Muscle layer of duodenum (tissue), 2 donors: ENCODE measurements at regions not wholly inside any gene's neighbourhood (a gene's known extent, or its start where the extent isn't known, plus 50 kb on each side); places are given as distances from the start of the nearest gene placed in this dataset.

Experiments used
- H3K27ac ChIP-seq: one replicate; pipeline ENCODE4 v1.7.0; 2013; ENCODE audit warnings: mild to moderate bottlenecking, low read length
- H3K27me3 ChIP-seq: one replicate; pipeline ENCODE4 v1.7.0; 2013; ENCODE audit warnings: low read depth, mild to moderate bottlenecking, control low read depth, low read length
- H3K36me3 ChIP-seq, 2 donors: one replicate each; pipeline ENCODE4 v1.7.0; 2013; ENCODE audit warnings: low read length in 2 of 2, control low read depth in 1 of 2, mild to moderate bottlenecking in 1 of 2; ENCODE audit not compliant: insufficient read depth in 2 of 2, control insufficient read depth in 1 of 2
- H3K4me1 ChIP-seq, 2 donors: one replicate each; pipeline ENCODE4 v1.7.0; 2013; ENCODE audit warnings: low read length in 2 of 2, mild to moderate bottlenecking in 2 of 2, control low read depth in 1 of 2, moderate library complexity in 1 of 2; ENCODE audit not compliant: insufficient read depth in 2 of 2, control insufficient read depth in 1 of 2
- H3K4me3 ChIP-seq, 2 donors: one replicate each; pipeline ENCODE4 v1.7.0; 2013; ENCODE audit warnings: low read length in 2 of 2, low read depth in 1 of 2, mild to moderate bottlenecking in 1 of 2
- H3K9me3 ChIP-seq, 2 donors: one replicate each; pipeline ENCODE4 v1.7.0; 2013; ENCODE audit warnings: low read length in 2 of 2, control low read depth in 1 of 2, mild to moderate bottlenecking in 1 of 2; ENCODE audit not compliant: control insufficient read depth in 1 of 2
- donor health status: healthy.

GRCh38 chr5:56552612-56553268 lies 262.6 kb upstream of the MAP3K1 start:
- Histone ChIP-seq H3K9me3 (no peaks in the 10 kb centered on the region), H3K27ac (no peak overlapping the region), H3K4me1 (peaks cover 0 to 5% of the 10 kb centered on the region in 2 donors), H3K4me3 (no peak overlapping the region), H3K36me3 (no peaks in the 10 kb centered on the region), H3K27me3 (no peaks in the 10 kb centered on the region)

DNA sequence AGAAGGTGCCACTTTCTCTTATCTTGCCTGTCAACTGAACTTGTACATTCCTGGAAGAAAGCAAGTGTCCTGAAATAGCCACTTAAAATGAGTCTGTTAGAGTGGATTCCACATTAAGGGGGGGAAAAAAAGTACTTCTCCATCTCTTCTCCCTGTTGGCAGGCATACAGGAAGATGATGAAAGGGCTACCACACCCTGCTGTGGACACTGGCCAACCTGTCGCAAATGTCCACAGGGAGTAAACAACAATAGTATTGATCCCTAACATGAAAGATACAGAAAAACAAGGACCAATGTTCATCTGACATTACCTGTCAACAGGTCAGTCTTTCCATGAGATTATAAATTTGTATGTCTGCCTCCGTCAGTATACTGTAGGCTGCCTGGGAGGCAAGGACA lies 265.1 kb upstream of the MAP3K1 start:
- Histone ChIP-seq H3K4me3 (no peak overlapping the region), H3K4me1 (peaks cover 0 to 5% of the 10 kb centered on the region in 2 donors), H3K27me3 (no peaks in the 10 kb centered on the region), H3K36me3 (no peaks in the 10 kb centered on the region), H3K27ac (no peak overlapping the region), H3K9me3 (no peaks in the 10 kb centered on the region)

- H3K4me1 ChIP-seq, result peaks cover 0 to 5% of the 10 kb centered on the region in 2 donors
- H3K4me3 ChIP-seq, result no peak overlapping the region
These were observed 266.1 kb upstream of the MAP3K1 start for GRCh38 chr5:56549096-56549886.

DNA sequence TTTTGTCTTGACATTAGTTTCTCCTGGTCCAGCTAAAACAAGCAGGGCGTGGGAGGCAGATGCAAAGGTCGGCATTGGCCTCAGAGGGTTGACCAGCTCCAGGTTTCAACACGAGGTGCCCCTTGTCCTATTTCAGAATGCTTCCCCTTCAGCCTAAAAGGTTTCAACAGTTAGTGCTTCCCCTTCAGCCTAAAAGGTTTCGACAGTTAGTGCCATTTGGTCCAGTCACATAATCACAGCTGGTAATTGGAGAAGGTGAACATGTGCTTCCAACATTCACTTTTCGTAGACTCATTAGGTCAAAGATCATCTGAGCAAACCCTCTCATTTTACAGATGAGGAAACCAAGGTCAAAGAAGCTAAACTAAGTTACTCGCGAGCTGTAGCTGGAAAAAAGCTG lies 270.3 kb upstream of the MAP3K1 start:
- no peaks in the 10 kb centered on the region for H3K36me3 ChIP-seq
- no peak overlapping the region for H3K4me3 ChIP-seq
- H3K27me3 ChIP-seq, result no peaks in the 10 kb centered on the region
- H3K4me1 ChIP-seq, result peaks cover 0 to 5% of the 10 kb centered on the region in 2 donors
- no peaks in the 10 kb centered on the region for H3K9me3 ChIP-seq
- no peak overlapping the region for H3K27ac ChIP-seq

More at GRCh38 chr5:56549096-56549886, 266.1 kb upstream of the MAP3K1 start:
- H3K27me3 ChIP-seq, result no peaks in the 10 kb centered on the region
- H3K27ac ChIP-seq, result no peak overlapping the region
- H3K9me3 ChIP-seq, result no peaks in the 10 kb centered on the region
- H3K36me3 ChIP-seq, result no peaks in the 10 kb centered on the region

DNA sequence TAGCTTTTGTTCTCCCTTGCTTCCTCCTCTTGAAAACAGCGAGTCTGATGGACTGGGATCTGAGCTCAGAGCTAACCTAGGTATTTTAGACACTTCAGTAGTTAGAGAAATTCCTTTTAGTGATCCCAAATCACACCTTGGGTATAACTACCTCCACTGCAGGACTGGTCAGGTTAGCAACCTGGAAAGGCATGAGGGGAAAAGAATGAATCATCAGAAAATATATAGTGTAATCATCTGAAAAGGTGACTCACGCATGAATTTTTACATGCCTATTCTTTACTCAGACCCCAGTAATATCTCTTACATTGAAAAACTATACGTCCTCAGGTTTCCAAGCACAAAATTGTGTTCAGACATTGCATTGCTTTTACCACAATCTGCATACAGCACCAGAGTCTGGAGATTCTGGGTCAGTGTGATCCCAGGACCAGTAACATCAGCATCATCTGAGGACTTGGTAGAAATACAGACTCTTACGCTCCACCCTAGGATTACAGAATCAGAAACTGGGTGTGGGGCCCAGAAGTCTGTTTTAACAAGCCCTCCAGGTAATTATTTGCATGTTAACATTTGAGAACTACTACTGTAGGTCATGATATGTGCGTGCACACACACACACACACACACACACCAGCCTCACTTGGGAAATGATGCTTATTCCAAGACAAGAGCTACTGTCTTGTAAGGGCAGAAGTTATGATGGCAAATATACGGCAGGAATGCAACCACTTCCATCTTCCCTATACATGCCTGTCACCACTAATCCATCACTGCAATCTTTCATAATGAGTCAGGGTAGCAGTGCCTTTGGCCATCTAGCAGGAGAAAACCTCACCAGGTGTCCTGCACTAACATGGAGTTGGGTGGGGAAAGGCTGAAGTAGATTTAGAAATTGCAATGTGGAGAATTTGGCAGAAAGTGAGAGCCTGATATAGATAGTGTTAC lies 271.6 kb upstream of the MAP3K1 start:
- Histone ChIP-seq H3K9me3 (no peaks in the 10 kb centered on the region), H3K27ac (no peak overlapping the region), H3K27me3 (no peaks in the 10 kb centered on the region), H3K4me3 (no peak overlapping the region), H3K4me1 (no peaks in the 10 kb centered on the region), H3K36me3 (no peaks in the 10 kb centered on the region)

DNA sequence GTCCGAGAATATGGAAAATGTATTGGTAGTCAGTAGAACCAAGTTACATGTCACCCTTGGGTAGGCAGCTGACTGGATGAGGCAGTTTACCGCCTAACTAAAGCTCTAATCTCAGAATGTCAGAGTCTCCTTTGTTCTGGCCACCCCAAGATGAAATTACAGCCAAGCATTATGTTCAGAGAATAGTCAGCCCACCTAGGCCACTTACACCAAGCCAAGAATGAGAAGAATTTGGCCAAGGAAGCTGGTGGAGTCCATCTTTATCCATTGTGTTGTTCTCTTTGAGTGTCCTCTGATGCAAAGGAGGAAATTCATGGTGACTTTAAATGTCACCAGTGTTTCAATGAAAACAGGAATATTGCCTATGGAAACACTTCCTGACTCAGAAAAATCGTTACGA lies 275.1 kb upstream of the MAP3K1 start:
- no peaks in the 10 kb centered on the region for H3K36me3 ChIP-seq
- H3K4me1 ChIP-seq, result no peaks in the 10 kb centered on the region
- no peak overlapping the region for H3K27ac ChIP-seq
- H3K4me3 ChIP-seq, result no peak overlapping the region
- H3K9me3 ChIP-seq, result no peaks in the 10 kb centered on the region
- no peaks in the 10 kb centered on the region for H3K27me3 ChIP-seq

GRCh38 chr5:56538580-56538979 lies 276.8 kb upstream of the MAP3K1 start:
- Histone ChIP-seq H3K4me3 (no peak overlapping the region), H3K4me1 (no peaks in the 10 kb centered on the region), H3K27me3 (no peaks in the 10 kb centered on the region), H3K27ac (no peak overlapping the region), H3K9me3 (no peaks in the 10 kb centered on the region), H3K36me3 (no peaks in the 10 kb centered on the region)

DNA sequence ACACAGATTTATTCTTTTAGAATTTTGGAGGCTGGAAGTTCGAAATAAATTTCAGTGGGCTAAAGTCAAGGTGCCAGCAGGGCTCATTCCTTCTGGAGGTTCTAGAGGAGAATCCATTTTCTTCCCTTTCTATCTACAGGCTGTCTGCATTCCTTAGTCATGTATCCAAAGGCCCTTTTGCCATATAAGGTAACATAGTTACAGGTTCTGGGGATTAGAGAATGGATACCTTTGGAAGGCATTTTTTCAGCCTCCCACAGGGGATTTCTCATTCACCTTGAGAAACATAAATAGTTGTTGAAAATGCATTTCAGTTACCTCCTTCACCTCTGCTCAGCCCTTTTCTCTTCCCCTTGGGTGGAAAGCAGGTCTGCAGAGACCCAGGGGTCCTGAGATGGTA lies 280.0 kb upstream of the MAP3K1 start:
- Histone ChIP-seq H3K27ac (no peak overlapping the region), H3K27me3 (no peaks in the 10 kb centered on the region), H3K36me3 (no peaks in the 10 kb centered on the region), H3K9me3 (no peaks in the 10 kb centered on the region), H3K4me1 (no peaks in the 10 kb centered on the region), H3K4me3 (no peak overlapping the region)

DNA sequence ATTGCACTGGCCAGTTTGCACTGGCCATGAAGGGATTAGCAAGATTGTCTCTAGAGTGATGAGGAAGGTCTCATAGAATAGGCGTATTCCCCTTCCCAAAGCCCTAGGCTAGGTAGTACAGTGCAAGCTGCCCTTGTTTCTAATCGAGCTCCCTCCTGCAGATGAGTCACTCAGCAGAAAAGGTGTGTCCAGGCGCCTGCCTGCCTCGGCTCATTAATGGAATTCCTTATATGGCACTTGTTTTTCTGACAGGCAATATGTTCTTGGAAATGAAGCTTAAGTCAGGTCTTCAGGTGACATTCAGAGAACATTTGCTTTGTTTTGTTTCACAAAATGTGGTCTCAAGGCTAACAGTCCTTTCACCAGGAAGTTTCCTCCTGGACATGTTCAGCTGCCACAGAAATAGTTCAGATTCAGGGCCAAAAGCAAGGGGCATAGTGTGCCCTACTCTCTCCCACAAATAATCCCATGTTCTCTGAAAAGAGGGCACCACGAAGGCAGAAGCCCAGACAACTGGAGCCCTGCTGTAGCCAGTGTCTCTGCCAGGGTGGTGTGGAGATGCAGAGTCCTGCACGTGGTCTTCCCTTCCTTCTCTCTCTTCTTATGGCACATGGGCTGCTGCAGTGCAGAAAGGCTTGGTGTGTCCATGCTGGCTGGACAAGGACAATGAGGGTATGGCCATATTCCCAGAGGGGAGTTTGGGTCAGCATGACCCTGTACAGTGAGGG lies 281.1 kb upstream of the MAP3K1 start:
- Histone ChIP-seq H3K36me3 (no peaks in the 10 kb centered on the region), H3K27me3 (no peaks in the 10 kb centered on the region), H3K4me1 (no peaks in the 10 kb centered on the region), H3K4me3 (no peak overlapping the region), H3K27ac (no peak overlapping the region), H3K9me3 (no peaks in the 10 kb centered on the region)

- Histone ChIP-seq H3K4me3 (no peak overlapping the region), H3K27ac (no peak overlapping the region), H3K4me1 (no peaks in the 10 kb centered on the region), H3K9me3 (no peaks in the 10 kb centered on the region), H3K27me3 (no peaks in the 10 kb centered on the region), H3K36me3 (no peaks in the 10 kb centered on the region)
These were observed 282.9 kb upstream of the MAP3K1 start for GRCh38 chr5:56532466-56532865.
